ENCODE measurements at regions not wholly inside any gene's neighbourhood (a gene's known extent, or its start where the extent isn't known, plus 50 kb on each side); places are given as distances from the start of the nearest gene placed in this dataset.

DNA sequence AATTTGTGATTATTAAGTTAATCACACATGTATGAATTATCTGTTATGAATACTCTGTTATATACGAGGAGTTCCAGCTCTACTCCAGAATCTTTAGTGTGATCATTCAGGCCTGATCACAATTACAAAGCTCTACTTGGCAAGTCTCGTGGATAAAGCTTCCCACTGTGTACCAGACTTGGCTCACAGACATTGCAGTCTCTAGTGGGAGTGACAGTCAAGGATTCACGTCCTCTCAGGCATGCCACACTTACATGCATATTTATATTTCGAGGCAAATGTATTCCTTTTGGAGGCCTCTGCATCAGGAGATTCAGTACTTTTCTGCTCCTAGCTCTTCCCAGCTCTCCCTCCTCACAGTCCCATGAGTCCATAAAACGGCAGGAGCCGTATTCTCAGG lies 403.4 kb upstream of the CDH7 start:
- TF ChIP-seq EZH2 (IDR thresholded peaks at IDR 0.05; ENCODE audit: borderline replicate concordance, low read length) = no peak
- TF ChIP-seq, protein P1, sequence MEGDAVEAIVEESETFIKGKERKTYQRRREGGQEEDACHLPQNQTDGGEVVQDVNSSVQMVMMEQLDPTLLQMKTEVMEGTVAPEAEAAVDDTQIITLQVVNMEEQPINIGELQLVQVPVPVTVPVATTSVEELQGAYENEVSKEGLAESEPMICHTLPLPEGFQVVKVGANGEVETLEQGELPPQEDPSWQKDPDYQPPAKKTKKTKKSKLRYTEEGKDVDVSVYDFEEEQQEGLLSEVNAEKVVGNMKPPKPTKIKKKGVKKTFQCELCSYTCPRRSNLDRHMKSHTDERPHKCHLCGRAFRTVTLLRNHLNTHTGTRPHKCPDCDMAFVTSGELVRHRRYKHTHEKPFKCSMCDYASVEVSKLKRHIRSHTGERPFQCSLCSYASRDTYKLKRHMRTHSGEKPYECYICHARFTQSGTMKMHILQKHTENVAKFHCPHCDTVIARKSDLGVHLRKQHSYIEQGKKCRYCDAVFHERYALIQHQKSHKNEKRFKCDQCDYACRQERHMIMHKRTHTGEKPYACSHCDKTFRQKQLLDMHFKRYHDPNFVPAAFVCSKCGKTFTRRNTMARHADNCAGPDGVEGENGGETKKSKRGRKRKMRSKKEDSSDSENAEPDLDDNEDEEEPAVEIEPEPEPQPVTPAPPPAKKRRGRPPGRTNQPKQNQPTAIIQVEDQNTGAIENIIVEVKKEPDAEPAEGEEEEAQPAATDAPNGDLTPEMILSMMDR (conservative IDR thresholded peaks at IDR 0.05 in 1 of 2, IDR thresholded peaks at IDR 0.05 in 1 of 2; ENCODE audit: extremely low read depth in 1 of 2, insufficient read depth in 1 of 2, low read depth in 1 of 2, low read length in 2 of 2) = no peak

All from mammary epithelial cell (primary cell).